Central memory CD8-positive, alpha-beta T cell (primary cell): ENCODE measurements at regions not wholly inside any gene's neighbourhood (a gene's known extent, or its start where the extent isn't known, plus 50 kb on each side); places are given as distances from the start of the nearest gene placed in this dataset.

Source experiments
- ATAC-seq: fragments of 150-1000 bp; cut with Tn5 transposase; replicated peaks from 2 replicates; pipeline ENCODE4 v1.10.0; 2022; ENCODE audit warnings: mild to moderate bottlenecking, moderate FRiP score, moderate number of reproducible peaks; ENCODE audit not compliant: poor library complexity, severe bottlenecking; ENCODE audit errors: extremely low read depth
- DNase-seq, 2 donors: peaks; one replicate each; pipeline ENCODE4 v3.0.0; 2021; ENCODE audit warnings: low spot score in 2 of 2
- H3K27ac Mint-ChIP-seq: one replicate; pipeline ENCODE4 v1.8.0; 2022; ENCODE audit warnings: low read depth, mild to moderate bottlenecking, moderate library complexity, mixed read lengths
- H3K27me3 Mint-ChIP-seq: one replicate; pipeline ENCODE4 v1.8.0; 2022; ENCODE audit warnings: mixed read lengths
- H3K36me3 Mint-ChIP-seq: one replicate; pipeline ENCODE4 v1.8.0; 2022; ENCODE audit warnings: mild to moderate bottlenecking, moderate library complexity, mixed read lengths; ENCODE audit not compliant: insufficient read depth
- H3K4me1 Mint-ChIP-seq: one replicate; pipeline ENCODE4 v1.8.0; 2022; ENCODE audit warnings: mixed read lengths
- H3K4me3 Mint-ChIP-seq: one replicate; pipeline ENCODE4 v1.8.0; 2022; ENCODE audit warnings: mild to moderate bottlenecking, moderate library complexity, mixed read lengths
- H3K9me3 Mint-ChIP-seq: one replicate; pipeline ENCODE4 v1.8.0; 2022; ENCODE audit warnings: mixed read lengths

- no peaks in the 10 kb centered on the region for H3K4me1 Mint-ChIP-seq
- H3K9me3 Mint-ChIP-seq: no peaks in the 10 kb centered on the region
- H3K27me3 Mint-ChIP-seq: peaks cover 31% of the 10 kb centered on the region
- no peaks in the 10 kb centered on the region for H3K36me3 Mint-ChIP-seq
- DNase-seq: no peak
- H3K4me3 Mint-ChIP-seq: no peak overlapping the region
- H3K27ac Mint-ChIP-seq: no peak overlapping the region
- no peak for ATAC-seq
Observed at GRCh38 chr6:145241039-145241438, 494.3 kb downstream of the EPM2A start.

GRCh38 chr6:145241721-145242120 lies 493.6 kb downstream of the EPM2A start:
- H3K9me3 Mint-ChIP-seq: no peaks in the 10 kb centered on the region
- H3K27ac Mint-ChIP-seq: no peak overlapping the region
- H3K27me3 Mint-ChIP-seq: peaks cover 31% of the 10 kb centered on the region

GRCh38 chr6:145244349-145245100 lies 490.8 kb downstream of the EPM2A start:
- Mint-ChIP-seq H3K4me1 (no peaks in the 10 kb centered on the region), H3K4me3 (no peak overlapping the region), H3K36me3 (no peaks in the 10 kb centered on the region), H3K9me3 (no peaks in the 10 kb centered on the region), H3K27ac (no peak overlapping the region), H3K27me3 (peaks cover 17% of the 10 kb centered on the region)
- ATAC-seq (no peak), DNase-seq (no peak)

More at GRCh38 chr6:145241721-145242120, 493.6 kb downstream of the EPM2A start:
- Mint-ChIP-seq H3K4me3 (no peak overlapping the region), H3K36me3 (no peaks in the 10 kb centered on the region), H3K4me1 (no peaks in the 10 kb centered on the region)
- no peak for ATAC-seq
- no peak for DNase-seq

- DNase-seq (no peak), ATAC-seq (no peak)
- Mint-ChIP-seq H3K4me3 (no peak overlapping the region), H3K36me3 (no peaks in the 10 kb centered on the region), H3K4me1 (no peaks in the 10 kb centered on the region), H3K9me3 (no peaks in the 10 kb centered on the region), H3K27me3 (peaks cover 16% of the 10 kb centered on the region), H3K27ac (no peak overlapping the region)
Observed at GRCh38 chr6:145245119-145245518, 490.2 kb downstream of the EPM2A start.

- H3K27me3 Mint-ChIP-seq: no peaks in the 10 kb centered on the region
- no peaks in the 10 kb centered on the region for H3K36me3 Mint-ChIP-seq
- H3K4me1 Mint-ChIP-seq: no peaks in the 10 kb centered on the region
- no peaks in the 10 kb centered on the region for H3K9me3 Mint-ChIP-seq
- H3K27ac Mint-ChIP-seq: no peak overlapping the region
- DNase-seq (no peak), ATAC-seq (no peak)
- no peak overlapping the region for H3K4me3 Mint-ChIP-seq
Observed at GRCh38 chr6:145247692-145248419, 487.5 kb downstream of the EPM2A start.

- Mint-ChIP-seq H3K27me3 (no peaks in the 10 kb centered on the region), H3K9me3 (no peaks in the 10 kb centered on the region), H3K27ac (no peak overlapping the region), H3K36me3 (no peaks in the 10 kb centered on the region), H3K4me3 (no peak overlapping the region), H3K4me1 (no peaks in the 10 kb centered on the region)
- ATAC-seq: no peak
- DNase-seq: no peak
Observed at GRCh38 chr6:145250436-145250835, 484.9 kb downstream of the EPM2A start.

GRCh38 chr6:145252737-145253136 lies 482.6 kb downstream of the EPM2A start:
- DNase-seq (no peak), ATAC-seq (no peak)
- Mint-ChIP-seq H3K9me3 (no peaks in the 10 kb centered on the region), H3K4me1 (no peaks in the 10 kb centered on the region), H3K27ac (no peak overlapping the region), H3K27me3 (no peaks in the 10 kb centered on the region), H3K4me3 (no peak overlapping the region), H3K36me3 (no peaks in the 10 kb centered on the region)

- ATAC-seq (no peak), DNase-seq (no peak)
- no peaks in the 10 kb centered on the region for H3K4me1 Mint-ChIP-seq
- no peaks in the 10 kb centered on the region for H3K27me3 Mint-ChIP-seq
- H3K36me3 Mint-ChIP-seq: no peaks in the 10 kb centered on the region
- H3K4me3 Mint-ChIP-seq: no peak overlapping the region
- no peaks in the 10 kb centered on the region for H3K9me3 Mint-ChIP-seq
- H3K27ac Mint-ChIP-seq: no peak overlapping the region
Observed at GRCh38 chr6:145254649-145255401, 480.5 kb downstream of the EPM2A start.

- no peaks in the 10 kb centered on the region for H3K36me3 Mint-ChIP-seq
- no peaks in the 10 kb centered on the region for H3K4me1 Mint-ChIP-seq
- H3K9me3 Mint-ChIP-seq: no peaks in the 10 kb centered on the region
- no peaks in the 10 kb centered on the region for H3K27me3 Mint-ChIP-seq
- no peak overlapping the region for H3K27ac Mint-ChIP-seq
- no peak overlapping the region for H3K4me3 Mint-ChIP-seq
- no peak for ATAC-seq
- no peak for DNase-seq
Observed at GRCh38 chr6:145257704-145258103, 477.6 kb downstream of the EPM2A start.

- Mint-ChIP-seq H3K9me3 (no peaks in the 10 kb centered on the region), H3K27me3 (no peaks in the 10 kb centered on the region), H3K27ac (no peak overlapping the region), H3K4me1 (no peaks in the 10 kb centered on the region), H3K4me3 (no peak overlapping the region), H3K36me3 (no peaks in the 10 kb centered on the region)
- ATAC-seq (no peak), DNase-seq (no peak)
Observed at GRCh38 chr6:145258122-145258521, 477.2 kb downstream of the EPM2A start.

GRCh38 chr6:145260484-145261175 lies 474.7 kb downstream of the EPM2A start:
- no peak overlapping the region for H3K4me3 Mint-ChIP-seq
- no peak for ATAC-seq
- H3K27me3 Mint-ChIP-seq: no peaks in the 10 kb centered on the region
- no peaks in the 10 kb centered on the region for H3K9me3 Mint-ChIP-seq
- DNase-seq: no peak
- H3K4me1 Mint-ChIP-seq: no peaks in the 10 kb centered on the region
- H3K36me3 Mint-ChIP-seq: no peaks in the 10 kb centered on the region
- H3K27ac Mint-ChIP-seq: no peak overlapping the region

- H3K4me1 Mint-ChIP-seq: no peaks in the 10 kb centered on the region
- no peaks in the 10 kb centered on the region for H3K9me3 Mint-ChIP-seq
- DNase-seq: no peak
- no peaks in the 10 kb centered on the region for H3K27me3 Mint-ChIP-seq
- H3K27ac Mint-ChIP-seq: no peak overlapping the region
- no peak for ATAC-seq
- no peak overlapping the region for H3K4me3 Mint-ChIP-seq
- H3K36me3 Mint-ChIP-seq: no peaks in the 10 kb centered on the region
Observed at GRCh38 chr6:145261758-145262157, 473.6 kb downstream of the EPM2A start.
